Stimulated activated naive CD4-positive, alpha-beta T cell treated with Interleukin-2 at 50 U/mL for 16 hours (primary cell): ENCODE measurements at regions not wholly inside any gene's neighbourhood (a gene's known extent, or its start where the extent isn't known, plus 50 kb on each side); places are given as distances from the start of the nearest gene placed in this dataset.

ENCODE experiments used
- DNase-seq: peaks from one replicate; lab custom pipeline; 2025; lab: John Stamatoyannopoulos, UW

DNA sequence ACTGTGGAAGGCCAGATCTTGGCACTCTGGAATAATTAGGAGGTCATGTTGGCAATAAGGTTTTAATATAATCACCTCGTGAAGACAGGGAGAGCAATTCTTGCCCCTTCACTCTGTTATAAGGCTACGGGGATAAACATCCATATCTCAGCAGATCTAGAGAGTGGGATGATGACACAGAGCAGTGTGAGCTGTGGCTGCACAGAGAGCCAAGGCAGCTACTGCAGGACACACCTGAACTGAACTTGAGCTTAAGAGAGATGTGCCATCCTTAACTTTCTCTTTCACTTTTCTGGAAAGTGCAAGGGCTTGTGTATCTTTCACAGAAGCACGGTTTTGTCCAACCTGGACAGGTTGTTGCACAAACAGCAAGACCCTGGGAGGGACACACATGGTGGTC is 174.7 kb downstream of the GATA3 start:
- DNase-seq: no peak

DNA sequence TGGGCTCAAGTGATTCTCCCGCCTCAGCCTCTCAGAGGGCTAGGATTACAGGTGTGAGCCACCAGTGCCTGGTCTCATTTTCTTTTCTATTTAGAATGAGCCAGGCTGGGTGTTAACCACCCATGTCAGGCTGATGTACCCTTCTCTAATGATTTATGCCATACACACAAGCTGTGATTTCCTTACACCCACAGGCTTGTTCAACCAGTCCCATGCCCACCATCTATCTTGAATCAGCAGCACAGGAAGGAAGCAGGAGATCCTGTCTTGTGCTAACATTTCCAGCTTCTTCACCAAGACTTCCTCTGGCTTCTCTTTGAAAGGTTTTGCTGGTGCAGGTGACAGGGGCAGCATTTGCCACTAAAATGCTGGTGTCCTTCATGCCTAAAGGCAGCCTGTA is 176.4 kb downstream of the GATA3 start:
- DNase-seq: no peak

DNA sequence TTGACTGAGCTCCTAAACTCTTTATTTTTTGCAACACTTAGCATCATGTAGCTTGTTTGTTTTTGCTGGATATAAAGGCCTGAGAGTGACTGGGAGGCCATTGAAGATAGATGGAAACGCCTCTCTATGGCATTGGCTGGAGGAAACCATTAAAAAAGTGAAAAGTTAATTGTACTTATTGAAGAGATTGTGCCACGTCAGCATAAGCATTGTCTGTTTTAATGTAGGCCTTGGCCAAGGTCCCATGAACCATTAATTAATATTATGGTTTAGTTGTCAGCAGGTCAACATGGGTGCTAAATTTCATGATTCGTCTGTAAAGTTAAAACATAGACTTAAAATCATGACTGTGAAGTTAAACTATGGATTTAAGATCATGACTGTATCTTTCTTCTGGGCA is 178.6 kb downstream of the GATA3 start:
- DNase-seq: no peak

DNA sequence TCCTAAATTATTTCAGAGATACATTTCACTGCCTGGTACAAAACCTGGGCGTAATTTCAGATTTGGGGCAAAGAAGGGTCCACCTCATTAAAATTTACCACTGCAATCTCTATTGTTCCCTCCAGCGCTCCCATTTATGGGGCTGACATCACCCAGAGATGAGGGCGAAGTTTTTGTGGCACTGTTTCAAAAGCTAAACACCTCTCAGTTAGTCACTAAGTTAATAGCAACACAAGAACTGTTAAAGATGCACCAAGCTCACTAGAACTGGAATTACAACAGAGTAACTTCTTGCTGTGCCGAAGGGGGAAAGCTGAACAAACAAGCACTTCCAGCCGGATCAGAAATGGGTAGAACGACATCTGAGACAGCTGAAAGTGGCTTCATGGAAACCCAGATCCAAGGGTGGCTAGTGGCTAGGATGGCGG is 179.4 kb downstream of the GATA3 start:
- no peak for DNase-seq

DNA sequence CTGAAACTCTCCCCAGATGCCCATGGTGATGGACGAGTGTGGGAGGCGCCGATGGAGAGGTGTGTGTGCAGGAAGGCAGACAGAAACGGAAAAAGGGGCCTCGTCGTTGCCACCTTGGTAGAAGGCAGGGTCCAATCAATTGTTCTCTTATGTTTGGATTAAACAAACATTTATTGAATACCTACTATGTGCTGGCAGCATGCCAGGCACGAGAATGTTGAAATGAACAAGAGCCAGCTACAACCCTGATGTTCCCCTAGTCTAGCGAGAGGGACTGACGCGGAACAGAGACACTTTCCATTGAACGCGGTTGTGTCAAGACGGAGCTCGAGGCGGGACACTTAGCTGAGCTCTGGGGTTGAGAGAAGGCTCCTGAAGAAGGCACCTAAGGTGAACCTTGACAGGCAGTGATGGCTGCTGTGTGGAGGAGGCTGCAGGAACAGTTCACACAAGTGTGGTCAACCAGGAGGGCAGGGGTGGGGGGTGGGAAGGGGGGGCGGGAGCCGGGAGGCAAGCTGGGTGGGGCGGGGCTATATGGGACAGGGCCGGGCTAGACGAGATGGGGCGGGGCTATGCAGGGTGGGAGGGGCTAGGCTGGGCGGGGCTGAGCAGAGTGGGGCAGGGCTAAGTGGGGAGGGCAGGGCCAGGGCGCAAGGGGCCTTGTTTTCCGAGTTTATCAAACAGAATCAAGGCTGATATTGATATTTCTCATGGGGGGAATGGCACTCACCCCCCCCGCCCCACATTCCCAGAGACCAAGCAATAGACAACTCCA is 181.0 kb downstream of the GATA3 start:
- no peak for DNase-seq

DNA sequence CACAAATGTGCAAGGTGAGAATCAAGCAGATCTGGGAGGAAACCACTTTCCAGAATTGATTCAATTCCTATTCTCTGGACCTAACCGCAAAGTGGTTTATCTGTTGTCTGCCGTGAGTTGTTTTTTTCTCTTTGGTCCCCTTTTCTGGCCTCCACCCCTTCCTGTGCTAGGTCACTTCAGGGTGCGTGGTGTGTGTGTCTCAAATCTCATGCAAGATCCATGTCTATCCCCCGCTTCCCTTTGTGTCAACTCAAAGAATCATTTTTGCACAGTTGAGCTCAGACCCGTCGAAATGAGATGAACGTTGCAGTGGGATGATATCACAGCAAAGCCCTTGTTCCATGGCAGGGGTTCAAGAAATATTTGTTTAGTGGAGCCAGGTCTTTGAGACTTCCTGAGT is 184.5 kb downstream of the GATA3 start:
- DNase-seq: no peak

DNA sequence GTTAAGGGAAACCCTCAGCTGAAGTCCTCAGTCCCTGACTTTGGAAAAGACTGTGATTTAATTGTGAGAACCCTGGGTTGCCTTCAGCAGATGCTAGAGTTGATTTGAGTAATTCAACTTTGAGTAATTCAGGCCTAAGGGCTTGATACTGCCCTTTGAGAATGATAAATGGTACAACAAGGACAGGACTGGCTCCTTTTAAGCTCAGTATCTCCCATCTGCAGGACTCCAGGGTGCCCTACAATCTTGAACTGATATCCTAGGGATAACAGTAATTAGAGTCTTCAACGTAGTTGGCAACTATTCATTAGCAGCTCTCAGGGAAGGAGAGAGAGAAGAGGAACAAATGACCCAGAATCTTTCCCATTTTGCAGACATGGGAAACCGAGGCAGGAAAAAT is 186.4 kb downstream of the GATA3 start:
- no peak for DNase-seq

DNA sequence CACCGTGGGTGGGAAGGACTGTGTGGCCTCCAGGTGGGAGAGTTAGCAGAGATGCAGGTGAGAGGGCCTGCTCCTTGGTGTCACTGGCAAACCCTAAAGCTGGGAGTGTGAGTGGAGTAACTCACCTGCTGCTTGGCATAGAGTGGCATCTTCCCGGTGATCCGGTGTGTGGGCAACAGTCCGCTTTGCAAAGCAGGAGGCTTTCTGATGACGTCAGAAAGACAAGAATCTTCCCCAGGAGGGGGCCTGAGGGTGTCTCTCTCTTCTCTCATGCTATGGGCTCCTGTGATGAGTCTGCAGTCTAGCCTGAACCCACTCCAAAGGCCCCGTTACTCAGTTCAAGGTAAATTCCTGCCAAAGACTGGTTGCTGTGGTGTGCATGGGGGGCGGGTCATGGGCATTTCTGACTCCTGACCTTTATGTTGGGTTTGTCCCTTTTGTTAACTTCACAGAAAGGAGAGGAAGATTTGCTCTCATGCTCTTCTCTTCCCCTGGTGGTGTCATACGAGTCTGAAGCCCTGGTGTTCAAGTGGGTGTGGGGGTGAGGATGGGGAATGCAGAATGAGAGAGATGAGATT is 187.9 kb downstream of the GATA3 start:
- DNase-seq: peak; percentile 39

DNA sequence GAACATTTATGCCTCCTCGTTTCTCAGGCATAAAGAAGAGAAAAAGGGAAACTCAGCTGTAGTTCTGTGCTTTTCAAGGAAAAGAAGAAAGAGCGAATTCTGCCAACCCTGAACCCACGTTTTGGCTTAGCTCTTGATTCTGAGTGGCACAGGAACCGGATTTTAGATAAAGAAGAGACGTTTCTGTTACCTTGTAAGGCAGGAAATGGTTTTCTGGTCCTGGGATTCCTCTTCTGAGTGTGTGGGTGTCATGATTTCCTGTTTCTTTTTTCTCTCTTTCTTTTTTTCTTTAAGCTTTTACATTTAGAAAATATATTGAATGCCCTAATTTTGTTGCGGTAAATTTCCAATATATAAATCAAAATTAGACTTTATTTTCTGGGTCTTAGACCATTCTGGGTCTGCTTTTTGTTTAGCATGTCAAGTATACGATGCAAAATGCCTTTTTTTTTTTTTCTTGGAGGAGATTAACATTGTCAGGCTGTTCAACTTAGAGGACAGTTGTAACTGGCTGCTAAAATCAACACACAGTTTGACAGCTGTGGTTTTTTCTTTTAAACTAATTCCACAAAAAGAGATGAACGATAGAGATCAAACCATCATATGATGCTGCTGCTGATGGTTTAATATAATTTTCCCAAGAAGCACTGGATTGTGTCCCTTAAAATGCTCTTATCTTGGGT is 190.8 kb downstream of the GATA3 start:
- no peak for DNase-seq

DNA sequence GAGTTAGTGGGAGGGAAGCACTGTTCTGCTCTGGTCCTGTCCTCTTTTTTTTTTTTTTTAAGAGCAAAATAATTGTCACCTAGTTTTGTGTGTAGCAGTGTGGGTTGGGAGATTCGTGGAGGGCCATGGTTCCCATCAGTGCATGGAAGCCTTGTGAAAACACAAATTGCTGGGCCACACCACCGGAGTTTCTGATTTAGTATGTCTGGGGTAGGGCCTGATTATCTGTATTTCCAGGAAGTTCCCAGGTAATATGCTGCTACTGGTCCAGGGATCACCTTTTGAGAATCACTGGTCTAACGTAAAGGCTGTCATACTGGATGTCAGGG is 191.3 kb downstream of the GATA3 start:
- no peak for DNase-seq

DNA sequence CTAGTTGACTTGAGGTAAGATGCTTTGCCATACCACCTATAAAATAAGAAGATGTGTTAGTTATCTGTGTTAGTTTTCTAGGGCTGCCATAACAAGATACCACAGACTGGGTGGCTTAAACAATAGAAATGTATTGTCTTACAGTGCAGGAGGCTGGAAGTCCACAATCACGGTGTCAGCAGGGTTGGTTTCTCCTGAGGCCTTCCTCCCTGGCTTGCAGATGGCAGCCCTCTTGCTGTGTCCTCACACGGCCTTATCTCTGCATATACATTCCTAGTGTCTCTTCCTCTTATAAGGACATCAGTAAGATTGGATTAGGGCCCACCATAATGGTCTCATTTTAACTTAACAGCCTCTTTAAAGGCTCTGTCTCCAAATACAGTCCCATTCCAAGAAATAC is 192.1 kb downstream of the GATA3 start:
- no peak for DNase-seq

DNA sequence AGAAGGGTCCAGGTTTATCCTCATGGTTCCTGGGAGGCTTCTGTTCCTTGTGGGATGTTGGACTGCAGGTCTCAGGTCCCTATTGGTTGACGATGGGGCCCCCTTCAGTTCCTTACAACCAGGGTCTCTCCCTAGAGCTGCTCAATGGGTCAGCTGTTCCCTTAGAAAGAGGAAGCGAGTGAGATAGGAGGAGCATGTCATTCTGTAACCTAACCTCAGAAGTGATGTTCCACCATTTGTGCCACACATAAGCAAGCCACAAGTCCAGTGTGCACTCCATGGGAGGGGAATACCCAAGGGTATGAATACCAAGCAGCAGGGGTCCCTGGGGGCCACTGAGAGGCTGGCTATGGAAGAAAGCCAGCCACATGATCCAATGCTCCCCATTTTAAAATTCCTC is 192.7 kb downstream of the GATA3 start:
- no peak for DNase-seq

DNA sequence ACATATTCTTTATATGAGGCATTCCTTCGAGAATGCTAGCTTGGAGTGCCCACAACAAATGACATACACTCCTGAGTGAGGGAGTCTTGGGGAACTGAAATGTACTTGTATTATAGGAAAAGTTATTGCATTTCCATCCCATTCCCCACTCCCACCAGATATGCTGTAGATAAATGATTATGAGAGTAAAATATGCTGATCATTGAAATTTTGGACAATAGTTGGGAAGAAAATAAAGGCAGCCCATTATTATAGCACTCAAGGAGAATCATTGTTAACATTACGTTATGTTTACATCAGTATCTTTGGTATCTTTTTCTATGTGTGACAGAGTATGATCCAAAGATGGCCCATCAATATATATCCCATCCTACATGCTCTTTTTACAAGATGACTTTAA is 194.4 kb downstream of the GATA3 start:
- no peak for DNase-seq

DNA sequence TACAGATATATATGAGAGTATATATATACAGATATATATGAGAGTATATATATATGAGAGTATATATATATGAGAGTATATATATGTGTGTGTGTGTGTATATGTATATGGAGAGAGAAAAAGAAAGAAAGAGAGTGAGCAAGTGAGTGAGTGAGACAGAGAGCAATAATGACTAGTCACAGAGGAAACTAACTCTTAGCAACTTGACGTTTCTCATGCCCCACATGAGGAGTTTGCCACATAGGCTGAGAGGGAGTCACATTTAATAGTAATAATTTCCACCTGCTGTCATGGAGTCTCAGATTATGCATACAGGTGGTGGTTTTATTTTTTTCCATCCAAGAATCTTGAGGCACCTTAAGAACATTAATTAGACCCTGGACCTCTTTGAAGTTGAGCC is 199.9 kb downstream of the GATA3 start:
- DNase-seq: peak; percentile 10

DNA sequence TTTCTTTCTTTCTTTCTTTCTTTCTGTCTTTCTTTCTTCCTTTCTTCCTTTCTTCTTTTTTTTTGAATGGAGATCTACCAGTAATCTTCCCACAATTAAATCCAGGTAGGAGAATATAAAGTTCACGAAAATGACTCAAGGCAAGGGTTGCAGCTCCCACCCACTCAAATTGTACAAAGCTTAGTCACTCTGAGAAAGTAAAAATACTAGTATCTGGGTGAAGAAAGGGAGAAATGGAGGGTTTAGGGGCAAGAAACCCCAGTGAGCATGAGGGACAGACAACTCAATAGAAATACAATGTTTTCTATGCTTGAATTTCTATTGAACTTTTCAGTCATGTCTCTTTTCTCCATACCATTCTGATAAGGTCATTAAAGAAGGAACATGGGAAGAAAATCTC is 200.8 kb downstream of the GATA3 start:
- DNase-seq: no peak

DNA sequence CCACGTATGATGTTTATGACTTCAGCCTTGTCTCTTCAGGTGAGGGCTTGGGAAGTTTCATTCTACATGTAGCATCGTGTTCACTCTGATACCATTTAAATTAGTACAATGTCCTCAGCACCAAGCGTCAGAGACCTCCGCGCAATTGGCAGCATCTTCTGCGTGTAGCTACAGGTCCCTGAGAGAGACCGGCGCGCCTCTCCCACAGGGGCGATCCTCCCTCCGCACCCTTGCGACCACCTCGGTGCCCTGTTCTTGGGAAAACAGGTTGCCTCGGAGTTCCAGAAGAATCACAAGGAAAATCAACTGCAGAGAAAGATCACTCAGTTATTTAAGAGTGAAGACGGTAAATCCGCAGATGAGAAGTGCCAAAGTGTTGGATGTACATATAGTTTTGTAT is 206.2 kb downstream of the GATA3 start:
- no peak for DNase-seq

DNA sequence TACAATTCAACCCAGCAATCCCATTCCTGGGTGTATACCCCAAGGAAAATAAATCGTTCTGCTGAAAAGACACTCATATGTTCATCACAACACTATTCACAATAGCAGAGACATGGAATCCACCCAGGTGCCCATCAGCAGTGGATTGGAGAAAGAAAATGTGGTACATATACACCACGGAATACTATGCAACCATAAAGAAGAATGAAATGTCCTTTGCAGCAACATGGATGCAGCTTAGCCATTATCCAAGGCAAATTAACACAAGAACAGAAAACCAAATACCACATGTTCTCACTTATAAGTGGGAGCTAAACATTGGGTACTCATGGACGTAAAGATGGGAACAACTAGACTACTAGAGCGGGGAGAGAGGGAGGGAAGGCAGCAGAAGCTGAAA is 207.8 kb downstream of the GATA3 start:
- no peak for DNase-seq

DNA sequence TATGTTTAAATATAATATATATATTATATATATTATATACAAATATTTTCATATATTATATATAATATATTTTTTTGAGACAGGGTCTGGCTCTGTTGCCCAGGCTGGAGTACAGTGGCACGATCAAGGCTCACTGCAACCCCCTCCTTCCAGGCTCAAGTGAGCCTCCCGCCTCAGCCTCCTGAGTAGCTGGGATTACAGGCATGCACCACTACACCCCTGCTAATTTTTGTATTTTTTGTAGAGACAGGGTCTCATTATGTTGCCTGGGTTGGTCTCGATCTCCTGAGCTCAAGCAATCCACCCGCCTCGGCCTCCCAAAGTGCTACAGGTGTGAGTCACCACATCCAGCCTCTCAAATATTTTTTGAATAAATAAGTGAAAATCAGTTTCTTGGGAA is 215.5 kb downstream of the GATA3 start:
- DNase-seq: no peak

DNA sequence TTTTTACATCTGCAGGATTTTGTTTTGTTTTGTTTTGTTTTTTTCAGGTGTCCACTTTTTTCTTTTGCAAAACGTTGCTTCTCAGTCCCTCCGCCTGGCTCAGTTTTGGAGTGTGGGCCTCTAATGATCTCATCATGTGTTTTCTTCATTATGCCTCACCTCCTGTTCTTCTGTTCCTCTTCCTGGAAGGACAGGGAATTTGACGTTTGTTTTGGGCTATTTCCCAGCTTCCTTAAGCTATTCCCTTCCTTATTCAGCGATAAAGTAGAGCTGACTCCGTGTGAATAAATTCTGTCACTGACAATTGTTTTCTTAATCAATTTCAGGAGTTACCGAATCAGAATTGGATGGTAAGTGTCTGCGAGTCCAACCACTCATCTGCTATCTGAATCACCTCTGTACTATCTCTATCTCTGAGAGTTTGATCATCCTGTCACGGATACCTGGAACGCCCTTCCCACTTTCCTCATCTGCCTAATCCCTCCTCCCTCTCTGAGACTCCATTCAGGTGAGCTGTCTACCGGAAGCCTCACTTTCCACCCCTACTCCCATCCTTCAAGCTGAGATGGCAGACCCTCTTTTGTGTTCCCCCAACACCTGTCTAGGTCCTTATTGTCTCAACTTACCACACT is 218.4 kb downstream of the GATA3 start:
- DNase-seq: no peak

DNA sequence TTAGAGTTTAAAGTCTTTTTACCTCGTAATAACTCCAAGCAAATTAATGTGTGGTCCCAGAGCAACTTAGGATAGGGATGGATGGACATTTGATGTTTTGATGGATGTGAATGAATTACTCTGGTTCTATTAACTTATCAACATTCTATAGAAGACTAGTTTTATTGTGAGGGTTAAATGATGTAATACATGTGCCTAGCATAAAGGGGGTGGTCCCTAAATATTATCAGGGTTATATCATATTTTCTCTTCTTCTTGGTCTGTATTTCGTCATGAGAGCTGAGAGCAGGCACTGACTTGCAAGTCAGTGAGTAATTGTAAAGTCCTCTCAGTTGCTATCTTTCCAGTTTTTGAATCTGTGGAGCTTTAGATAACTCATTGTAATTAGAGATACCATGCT is 219.3 kb downstream of the GATA3 start:
- DNase-seq: no peak

DNA sequence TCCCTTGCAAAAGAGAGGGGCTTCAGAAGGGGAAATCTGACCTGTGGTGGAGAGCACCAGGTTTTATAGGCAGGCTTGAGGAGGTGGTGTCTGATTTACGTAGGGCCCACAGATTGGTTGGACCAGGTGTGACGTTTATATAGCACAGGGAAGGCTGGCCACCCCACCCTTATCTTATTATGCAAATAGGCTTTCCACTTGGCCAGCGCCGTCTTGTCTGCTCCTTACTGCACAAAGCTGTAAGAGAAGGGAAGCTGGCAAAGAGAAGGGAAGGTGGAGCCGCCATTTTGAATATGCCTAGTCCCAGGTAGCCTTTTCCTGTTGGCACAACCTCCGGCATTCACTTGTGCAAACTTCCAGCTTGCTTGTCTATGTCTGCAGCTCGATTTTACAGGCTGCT is 221.4 kb downstream of the GATA3 start:
- no peak for DNase-seq

DNA sequence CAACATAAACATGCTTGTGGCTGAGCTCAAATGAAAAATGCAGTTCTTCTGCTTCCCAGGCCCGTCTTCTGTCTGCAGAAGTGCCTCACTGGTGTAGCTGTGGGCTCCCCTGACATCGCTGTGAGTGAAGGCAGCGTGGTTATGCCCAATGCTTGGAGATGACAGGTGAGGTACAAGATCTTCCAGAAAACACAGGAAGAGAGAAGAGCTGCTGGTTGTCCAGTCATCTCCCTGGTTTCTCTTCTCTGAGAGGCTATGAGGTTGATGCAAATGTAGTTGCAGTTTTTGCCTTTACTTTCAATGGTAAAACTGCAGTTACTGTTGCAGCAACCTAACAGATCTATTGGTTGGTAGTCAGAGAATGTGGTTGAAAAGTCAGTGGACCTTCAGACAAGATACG is 223.6 kb downstream of the GATA3 start:
- no peak for DNase-seq

DNA sequence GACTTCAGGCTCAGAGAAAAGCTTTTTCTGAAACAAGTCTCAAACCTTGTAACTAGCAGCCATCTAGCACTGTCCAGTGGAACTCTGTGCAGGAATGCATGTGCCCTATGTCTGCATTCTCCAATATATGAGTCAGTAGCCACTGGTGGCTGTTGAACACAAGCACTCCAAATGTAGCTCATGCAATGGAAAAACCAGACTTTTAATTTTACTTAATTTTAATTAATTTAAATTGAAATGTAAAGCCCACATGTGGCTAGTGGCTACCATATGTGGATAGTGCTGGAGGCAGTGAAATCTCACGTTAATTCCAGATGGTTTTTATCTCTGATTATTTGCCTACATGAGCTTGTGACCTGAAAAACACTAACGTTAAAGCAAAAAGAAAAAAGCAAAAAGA is 225.1 kb downstream of the GATA3 start:
- no peak for DNase-seq
